Omental fat pad (tissue), 3 donors: ENCODE measurements at regions not wholly inside any gene's neighbourhood (a gene's known extent, or its start where the extent isn't known, plus 50 kb on each side); places are given as distances from the start of the nearest gene placed in this dataset.

ENCODE experiments used
- ATAC-seq: fragments of 150-250 bp; one replicate; pipeline ENCODE4 v1.9.1; 2016; ENCODE audit warnings: mild to moderate bottlenecking, moderate library complexity; ENCODE audit not compliant: low FRiP score
- DNase-seq: peaks from one replicate; pipeline ENCODE4 v3.0.0-alpha.2; 2019; ENCODE audit warnings: low spot score
- TF ChIP-seq, protein P1 (sequence below), 3 donors: fragments of 450-650 bp; IDR thresholded peaks; one replicate each; pipeline ENCODE4 v1.5.1; 2016 to 2017; ENCODE audit warnings: antibody characterized with exemption in 3 of 3, mild to moderate bottlenecking in 3 of 3, moderate library complexity in 2 of 3

GRCh38 chr2:12428324-12428723 lies 288.4 kb upstream of the TRIB2 start:
- no peak for DNase-seq
- no peak for ATAC-seq
- TF ChIP-seq, protein P1, sequence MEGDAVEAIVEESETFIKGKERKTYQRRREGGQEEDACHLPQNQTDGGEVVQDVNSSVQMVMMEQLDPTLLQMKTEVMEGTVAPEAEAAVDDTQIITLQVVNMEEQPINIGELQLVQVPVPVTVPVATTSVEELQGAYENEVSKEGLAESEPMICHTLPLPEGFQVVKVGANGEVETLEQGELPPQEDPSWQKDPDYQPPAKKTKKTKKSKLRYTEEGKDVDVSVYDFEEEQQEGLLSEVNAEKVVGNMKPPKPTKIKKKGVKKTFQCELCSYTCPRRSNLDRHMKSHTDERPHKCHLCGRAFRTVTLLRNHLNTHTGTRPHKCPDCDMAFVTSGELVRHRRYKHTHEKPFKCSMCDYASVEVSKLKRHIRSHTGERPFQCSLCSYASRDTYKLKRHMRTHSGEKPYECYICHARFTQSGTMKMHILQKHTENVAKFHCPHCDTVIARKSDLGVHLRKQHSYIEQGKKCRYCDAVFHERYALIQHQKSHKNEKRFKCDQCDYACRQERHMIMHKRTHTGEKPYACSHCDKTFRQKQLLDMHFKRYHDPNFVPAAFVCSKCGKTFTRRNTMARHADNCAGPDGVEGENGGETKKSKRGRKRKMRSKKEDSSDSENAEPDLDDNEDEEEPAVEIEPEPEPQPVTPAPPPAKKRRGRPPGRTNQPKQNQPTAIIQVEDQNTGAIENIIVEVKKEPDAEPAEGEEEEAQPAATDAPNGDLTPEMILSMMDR (IDR thresholded peaks at IDR 0.05) = no peak

GRCh38 chr2:12428786-12429185 lies 287.9 kb upstream of the TRIB2 start:
- DNase-seq = no peak
- TF ChIP-seq, protein P1 (IDR thresholded peaks at IDR 0.05) = no peak
- ATAC-seq = no peak

DNA sequence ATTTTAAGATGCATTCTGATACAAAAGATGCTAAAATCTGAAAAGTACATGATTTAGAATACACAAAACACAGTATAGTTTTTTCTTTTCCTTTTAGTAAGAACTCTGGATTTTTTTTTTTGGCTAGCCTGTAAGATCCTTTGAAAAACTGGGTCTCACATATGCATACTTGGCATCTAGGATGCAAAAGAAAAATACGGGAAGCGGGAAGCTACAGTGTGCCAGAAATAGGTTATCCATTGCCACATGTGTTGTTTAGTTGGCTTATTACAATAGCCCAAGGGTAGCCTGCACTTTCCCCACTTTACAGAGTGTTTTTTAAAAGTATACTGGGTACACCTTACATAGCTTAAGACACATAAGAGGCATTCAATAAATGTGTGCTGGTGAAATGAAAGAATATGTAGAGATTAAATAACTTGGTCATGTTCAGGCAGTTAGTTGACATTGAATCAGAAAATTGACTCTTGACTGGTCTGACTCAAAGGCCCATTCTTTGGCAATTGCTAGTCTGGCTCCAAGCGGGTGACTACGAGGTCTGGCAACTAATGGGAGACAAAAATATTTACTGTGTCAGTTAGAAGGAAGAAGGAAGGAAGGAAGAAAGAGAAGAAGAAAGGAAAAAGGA lies 286.8 kb upstream of the TRIB2 start:
- TF ChIP-seq, protein P1 (IDR thresholded peaks at IDR 0.05) = no peak
- no peak for ATAC-seq
- no peak for DNase-seq

- no peak for ATAC-seq
- no peak for DNase-seq
- TF ChIP-seq, protein P1 (IDR thresholded peaks at IDR 0.05) = no peak
Observed at GRCh38 chr2:12430407-12431133, 286.2 kb upstream of the TRIB2 start.

DNA sequence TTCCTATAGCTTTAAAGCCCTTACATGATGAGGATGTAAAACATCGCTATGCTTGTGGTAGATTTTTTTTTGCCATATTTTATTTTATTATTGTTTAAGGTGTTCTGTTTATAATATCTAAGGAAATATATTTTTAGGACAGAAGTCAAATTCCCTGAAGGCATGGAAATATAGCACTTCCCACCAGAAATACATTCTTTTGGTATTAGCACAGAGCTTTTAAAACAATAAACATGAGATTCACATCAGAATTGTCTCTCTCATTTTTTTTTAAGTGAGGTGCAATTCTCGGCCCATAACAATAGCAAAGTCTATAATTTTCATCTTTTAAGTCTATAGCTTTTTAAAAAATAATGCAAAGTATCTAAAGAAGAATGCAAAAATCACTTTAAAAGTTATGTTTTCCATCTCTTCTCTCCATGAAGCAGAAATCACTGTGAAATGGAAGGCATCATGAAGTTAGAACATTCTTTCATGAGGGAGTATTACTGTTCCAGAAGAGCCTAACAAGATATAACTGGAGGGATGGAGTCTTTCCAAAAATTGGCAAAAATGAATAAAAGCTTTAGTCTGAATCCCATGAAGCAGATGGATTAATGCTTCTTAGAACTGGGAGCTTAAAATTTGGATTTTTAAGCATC lies 283.6 kb upstream of the TRIB2 start:
- ATAC-seq (no peak), DNase-seq (no peak)
- TF ChIP-seq, protein P1 (IDR thresholded peaks at IDR 0.05) = no peak

- ATAC-seq (no peak), DNase-seq (no peak)
- TF ChIP-seq, protein P1 (IDR thresholded peaks at IDR 0.05) = no peak
Observed at GRCh38 chr2:12433626-12433990, 283.1 kb upstream of the TRIB2 start.
